Activated CD4-positive, alpha-beta T cell treated with anti-CD3 and anti-CD28 coated beads, Interleukin-2, Interleukin-4, amounts not matched to agents 100 ng/mL and 50 ng/mL, durations not matched to agents 16 hours and 8 hours (primary cell): ENCODE measurements at regions not wholly inside any gene's neighbourhood (a gene's known extent, or its start where the extent isn't known, plus 50 kb on each side); places are given as distances from the start of the nearest gene placed in this dataset.
"Not testable (repeated sequence)": the region's sequence is repeated elsewhere in the genome, so short reads cannot be mapped to it uniquely, and the experiment has no call there.

Experiments
- DNase-seq: peaks from one replicate; pipeline ENCODE4 v3.0.0-alpha.2; 2020; ENCODE audit warnings: low spot score

DNA sequence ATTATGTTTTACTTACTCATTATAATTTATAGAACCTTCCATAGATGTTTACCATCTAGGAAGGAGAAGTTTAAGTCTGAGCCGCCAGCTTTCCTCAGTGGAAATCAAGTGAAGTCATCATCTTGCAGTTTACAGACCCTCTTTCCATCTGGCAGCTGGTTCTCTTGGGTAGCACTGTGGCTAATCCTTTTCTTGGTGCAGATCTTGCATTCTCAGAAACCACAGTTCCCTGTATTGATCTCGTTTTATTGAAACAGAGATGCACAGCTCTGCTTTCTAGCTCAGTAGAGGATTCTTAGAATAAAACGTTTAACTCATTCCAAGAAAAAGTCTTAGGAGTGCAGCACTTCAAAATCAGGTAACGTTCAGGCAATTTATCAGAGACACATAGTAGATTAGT, 1154.7 kb downstream of the FOXD4L5 start:
- DNase-seq: not testable (repeated sequence)

DNA sequence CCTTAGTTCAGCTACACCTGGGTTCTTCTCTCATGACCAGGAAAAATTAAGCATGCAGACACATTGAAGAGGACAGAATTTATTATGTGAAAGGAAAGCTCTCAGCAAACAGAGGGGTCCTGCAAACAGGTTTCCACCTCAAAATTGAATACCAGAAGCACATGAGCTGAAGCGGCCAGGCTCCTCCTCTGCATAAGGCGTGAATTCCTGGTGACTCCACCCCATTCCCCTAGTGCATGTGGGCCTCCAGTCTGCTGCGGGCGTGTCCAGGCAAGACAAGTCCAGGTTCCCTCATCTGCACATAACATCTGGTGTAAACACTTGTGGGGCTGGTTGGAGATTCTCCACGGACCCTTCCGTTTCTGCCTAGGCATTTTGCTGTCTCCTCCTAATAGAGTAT, 1156.4 kb downstream of the FOXD4L5 start:
- no peak for DNase-seq

DNA sequence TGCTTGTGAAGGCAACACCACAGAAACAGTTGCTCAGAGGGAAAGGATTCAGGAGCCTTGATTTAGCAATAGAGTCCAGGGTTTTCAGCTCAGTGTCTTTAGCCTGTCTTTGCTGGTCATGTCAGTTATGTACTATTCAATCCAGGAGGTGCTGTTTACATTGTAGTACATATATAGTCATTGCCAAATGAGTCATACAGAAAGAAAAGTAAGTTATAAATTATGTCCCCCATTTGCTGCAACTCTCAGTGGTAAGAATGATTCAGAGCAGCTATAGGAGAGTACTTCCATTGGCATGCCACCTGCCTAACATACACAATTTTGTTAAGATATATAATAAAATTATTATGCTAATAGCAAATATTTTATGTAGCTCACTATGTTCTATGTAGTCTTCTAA, 1163.4 kb downstream of the FOXD4L5 start:
- DNase-seq: not testable (repeated sequence)

DNA sequence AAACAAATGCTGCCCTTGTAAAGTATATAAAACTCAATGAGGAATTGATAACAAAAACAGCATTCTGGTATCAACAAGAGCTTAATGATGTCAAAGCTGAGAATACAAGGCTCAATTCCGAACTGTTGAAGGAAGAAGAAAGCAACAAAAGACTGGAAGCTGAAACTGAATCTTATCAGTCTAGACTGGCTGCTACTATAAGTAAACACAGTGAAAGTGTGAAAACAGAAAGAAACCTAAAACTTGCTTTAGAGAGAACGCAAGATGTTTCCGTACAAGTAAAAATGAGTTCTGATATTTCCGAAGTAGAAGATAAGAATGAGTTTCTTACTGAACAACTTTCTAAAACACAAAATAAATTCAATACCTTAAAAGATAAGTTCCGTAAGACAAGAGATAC, 1167.7 kb downstream of the FOXD4L5 start:
- DNase-seq: not testable (repeated sequence)

DNA sequence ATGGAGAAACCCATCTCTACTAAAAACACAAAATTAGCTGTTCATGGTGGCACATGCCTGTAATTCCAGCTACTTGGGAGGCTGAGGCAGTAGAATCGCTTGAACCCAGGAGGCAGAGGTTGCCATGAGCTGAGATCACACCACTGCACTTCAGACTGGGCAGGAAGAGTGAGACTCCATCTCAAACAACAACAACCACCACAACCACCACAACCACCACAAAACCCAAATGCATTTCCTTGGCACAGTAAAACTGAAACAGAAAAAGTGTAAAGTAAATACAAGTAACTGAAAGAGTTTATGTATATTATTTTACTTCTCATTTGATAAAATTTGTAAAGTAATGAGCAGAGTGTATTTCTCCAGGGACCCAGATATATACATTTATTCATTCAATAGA, 1177.1 kb downstream of the FOXD4L5 start:
- peak; percentile 5 for DNase-seq

DNA sequence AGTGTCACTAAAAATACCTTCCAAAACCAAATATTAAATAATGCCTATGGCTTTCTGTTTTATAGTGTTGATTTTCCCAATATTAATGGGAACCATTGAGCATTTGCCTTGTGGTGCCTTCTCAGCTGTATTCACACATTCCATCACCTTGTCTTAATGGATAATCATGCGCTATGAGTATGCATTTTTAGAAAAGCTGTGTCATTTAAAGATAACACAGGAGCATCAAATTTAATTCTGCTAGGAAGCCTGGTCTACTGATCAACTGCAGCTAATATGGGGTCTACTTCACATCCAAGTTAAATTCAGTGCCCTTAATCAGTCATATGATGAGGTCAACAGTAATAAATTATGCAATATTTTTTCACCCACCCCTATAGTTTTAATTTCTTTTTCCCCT, 1177.8 kb downstream of the FOXD4L5 start:
- DNase-seq: not testable (repeated sequence)

DNA sequence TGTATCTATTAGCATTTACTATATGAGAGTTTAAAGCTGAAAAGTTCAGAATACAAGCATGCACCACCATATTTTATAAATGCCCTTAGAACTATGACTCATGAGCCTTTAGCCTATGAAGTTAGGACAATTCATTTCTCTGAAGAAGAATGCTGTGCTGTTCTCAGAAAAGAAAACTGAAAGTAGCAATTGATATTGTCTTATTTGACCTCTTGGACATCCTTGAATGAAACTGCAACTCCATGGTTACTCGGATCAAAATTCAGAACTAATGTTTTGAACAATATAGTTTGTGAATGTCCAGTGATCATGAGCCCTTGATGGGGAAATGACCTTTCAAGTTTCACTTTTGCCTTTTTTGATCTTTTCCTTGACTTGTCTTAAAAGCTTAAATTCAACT, 1179.8 kb downstream of the FOXD4L5 start:
- DNase-seq: not testable (repeated sequence)

DNA sequence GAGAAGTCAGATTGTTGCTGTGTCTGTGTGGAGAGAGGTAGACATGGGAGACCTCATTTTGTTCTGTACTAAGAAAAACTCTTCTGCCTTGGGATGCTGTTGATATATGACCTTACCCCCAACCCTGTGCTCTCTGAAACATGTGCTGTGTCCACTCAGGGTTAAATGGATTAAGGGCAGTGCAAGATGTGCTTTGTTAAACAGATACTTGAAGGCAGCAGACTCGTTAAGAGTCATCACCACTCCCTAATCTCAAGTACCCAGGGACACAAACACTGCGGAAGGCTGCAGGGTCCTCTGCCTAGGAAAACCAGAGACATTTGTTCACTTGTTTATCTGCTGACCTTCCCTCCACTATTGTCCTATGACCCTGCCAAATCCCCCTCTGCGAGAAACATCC, 1183.5 kb downstream of the FOXD4L5 start:
- DNase-seq: not testable (repeated sequence)

DNA sequence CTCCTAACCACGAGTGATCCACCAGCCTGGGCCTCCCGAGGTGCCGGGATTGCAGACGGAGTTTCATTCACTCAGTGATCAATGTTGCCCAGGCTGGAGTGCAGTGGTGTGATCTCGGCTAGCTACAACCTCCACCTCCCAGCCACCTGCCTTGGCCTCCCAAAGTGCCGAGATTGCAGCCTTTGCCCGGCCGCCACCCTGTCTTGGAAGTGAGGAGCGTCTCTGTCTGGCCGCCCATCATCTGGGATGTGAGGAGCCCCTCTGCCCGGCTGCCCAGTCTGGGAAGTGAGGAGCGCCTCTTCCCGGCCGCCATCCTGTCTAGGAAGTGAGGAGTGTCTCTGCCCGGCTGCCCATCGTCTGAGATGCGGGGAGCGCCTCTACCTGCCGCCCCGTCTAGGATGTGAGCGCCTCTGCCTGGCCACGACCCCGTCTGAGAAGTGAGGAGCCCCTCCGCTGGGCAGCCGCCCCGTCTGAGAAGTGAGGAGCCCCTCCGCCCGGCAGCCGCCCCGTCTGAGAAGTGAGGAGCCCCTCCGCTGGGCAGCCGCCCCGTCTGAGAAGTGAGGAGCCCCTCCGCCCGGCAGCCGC, 1184.3 kb downstream of the FOXD4L5 start:
- not testable (repeated sequence) for DNase-seq

DNA sequence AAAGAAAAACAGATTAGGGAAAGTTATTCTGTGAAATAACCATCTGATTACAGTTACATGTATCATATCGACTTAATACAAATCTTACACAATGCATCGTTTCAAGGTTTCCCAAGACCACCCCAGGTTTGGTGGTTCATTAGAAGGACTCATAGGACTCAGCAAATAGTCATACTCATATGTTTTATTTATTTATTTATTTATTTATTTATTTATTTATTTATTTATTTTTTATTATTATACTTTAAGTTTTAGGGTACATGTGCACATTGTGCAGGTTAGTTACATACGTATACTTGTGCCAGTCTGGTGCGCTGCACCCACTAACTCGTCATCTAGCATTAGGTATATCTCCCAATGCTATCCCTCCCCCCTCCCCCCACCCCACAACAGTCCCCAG, 1199.0 kb downstream of the FOXD4L5 start:
- not testable (repeated sequence) for DNase-seq

DNA sequence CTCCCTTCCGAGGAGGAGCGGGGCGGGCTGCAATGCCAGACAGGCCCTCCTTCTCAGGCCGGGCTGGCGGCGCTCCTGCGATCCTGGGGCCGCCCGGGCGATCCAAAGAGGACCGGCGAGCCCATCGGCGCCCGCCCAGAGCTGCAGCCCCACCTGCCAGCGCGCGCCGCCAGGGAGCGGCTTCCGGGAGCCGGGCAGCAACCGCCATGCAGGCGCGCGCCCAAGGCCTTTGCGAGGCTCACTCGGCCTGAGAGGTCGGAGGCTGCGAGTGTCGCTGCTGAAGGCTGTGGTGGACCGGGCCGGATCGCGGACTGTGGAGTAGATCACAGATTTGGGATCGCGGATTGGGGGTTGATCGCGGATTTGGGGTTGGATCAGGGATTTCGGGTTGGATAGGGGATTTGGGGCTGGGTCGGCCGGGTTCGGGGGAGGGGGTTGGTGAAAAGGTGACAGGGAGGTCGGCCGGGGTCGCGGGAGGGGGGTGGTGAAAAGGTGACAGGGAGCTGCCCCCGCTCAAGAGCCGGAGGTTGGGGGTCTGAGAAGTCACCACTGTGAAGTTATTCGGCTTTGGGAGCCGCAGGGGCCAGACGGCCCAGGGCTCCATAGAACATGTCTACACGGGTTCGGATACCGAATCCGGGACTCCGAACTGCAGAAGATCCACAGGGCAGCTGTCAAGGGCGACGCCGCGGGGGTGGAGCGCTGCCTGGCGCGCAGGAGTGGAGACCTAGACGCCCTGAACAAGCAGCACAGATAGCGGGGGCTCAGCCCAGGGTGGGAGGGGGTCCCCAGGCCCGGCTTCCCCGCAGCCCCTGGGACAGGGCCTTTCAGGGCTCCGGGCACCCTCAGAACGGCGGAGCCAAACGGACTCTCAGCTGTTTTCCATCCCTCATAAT, 1213.4 kb downstream of the FOXD4L5 start:
- DNase-seq: not testable (repeated sequence)

DNA sequence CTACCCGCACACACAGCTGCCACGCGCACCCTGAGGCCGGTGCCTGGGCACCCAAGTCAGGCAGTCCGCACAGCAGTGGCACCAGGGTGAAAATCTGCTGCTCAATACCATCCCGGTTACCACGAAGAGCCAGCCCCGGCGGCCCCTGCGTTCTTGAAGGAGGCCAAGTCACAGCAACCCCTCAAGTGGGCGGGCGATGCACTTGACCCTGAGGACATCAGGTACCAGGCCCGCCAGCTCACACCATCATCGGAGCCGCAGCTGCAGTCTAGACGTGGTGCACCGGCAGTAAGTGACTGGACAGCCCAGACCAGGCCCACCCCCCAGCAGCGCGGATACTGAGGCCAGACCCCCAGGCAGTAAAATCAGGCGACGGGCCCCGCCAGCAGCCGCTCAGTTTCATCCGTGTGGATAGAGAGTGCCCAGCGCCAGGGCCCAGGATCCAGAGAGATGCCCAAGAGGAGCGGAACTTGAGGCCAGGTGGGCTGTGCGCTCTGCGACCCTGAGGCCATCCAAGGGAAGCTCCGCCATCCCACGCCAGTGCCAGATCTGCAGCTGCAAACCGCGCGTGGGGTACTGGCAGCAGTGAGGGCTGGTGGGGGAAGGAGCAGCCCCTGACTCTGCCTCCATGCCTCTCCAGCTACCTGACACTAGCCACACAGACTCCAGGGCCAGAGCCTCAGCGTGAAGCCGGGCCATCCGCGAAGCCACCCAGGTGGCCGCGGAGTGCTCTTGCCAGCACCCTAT, 1214.2 kb downstream of the FOXD4L5 start:
- not testable (repeated sequence) for DNase-seq

DNA sequence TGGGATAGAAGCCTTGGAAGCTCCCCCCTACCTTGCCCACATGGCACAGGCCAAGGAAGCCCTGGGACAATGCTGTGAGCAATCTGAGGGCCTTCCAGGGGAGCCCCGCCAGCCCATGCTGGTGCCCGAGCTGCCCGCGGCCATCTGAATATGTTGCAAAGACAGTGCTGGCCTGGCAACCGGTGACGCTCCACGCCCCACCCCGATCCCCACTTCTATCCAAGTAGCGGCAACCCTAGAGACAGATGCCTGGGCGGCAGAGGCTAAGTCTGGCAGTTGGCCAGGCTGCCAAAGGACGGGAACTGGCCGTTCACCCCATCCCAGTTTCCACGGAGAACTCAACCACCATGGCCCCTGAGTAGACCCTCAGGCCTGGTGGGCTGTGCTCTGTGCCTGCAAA, 1214.9 kb downstream of the FOXD4L5 start:
- not testable (repeated sequence) for DNase-seq

DNA sequence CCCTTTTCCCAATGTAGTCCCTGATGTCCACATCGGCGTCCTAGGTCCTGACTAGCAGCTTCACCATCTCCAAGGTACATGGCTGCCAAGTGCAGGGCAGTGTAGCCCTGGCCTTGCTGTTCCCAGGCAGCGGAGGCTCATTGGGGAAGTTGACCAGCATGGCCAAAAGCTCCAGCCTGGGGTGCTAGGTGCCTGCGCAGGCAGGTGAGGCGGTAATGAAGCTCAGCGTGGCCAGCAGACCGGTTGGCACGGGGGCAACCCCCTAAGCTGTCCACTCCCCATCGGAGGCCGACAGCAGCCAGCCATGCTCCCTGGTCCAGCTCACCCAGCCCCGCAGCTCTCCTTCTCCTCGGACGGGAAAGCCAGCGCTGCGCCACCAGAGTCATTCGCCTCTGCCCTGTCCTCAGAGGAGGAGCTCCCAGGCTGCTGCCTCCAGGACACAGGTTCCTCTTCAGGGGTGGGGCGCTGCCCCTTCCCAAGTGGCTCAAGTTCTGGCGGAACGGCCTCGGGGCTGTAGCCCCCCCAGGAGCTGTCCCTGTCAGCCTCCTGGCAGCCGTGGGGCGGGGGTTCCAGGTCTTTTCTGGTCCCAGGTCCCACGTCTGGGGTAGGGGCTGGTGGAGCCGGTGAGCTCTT, 1218.2 kb downstream of the FOXD4L5 start:
- no peak for DNase-seq

DNA sequence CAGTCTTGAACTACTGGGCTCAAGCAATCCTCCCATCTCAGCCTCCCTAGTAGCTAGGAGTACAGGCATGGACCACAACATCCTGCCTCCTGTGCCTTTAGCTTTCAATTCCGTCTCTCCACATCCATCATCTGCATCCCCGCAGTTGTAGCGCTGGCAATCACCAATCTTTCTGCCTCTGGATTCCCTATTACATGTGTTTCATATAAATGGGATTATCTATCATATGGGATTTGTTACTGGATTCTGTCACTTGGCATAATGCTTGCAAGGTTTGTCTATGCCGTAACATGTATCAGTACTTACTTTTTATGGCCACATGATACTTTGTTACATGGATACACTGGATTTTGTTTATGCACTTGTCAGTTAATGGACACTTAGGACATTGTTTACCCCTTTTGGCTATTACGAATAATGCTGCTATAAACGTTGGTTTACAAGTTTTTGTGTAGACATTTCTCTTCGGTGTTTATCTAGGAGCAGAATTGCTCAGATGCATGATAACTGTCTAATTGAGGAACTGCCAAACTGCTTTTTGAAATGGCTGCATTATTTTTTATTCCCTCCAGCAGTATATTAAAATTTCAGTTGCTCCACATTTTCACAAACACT, 1223.9 kb downstream of the FOXD4L5 start:
- no peak for DNase-seq

DNA sequence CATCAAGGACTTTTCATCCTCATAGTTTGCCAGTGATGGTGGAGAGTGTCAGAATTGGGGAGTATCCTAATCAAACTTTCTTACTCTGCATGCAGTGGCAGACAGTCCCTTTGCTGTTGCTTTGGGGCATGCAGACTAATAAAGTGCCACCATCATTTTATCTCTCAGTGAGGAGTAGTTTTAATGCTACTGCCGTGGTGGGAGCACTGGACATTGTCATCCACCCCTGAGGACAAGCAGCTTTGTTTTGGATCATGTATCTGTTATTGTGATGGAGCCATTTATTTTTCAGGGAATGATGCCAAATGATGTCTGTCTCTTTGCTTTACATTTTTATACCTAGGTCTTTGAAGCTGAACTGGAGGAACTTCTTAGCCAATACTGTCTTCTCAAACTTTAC, 1226.9 kb downstream of the FOXD4L5 start:
- not testable (repeated sequence) for DNase-seq

DNA sequence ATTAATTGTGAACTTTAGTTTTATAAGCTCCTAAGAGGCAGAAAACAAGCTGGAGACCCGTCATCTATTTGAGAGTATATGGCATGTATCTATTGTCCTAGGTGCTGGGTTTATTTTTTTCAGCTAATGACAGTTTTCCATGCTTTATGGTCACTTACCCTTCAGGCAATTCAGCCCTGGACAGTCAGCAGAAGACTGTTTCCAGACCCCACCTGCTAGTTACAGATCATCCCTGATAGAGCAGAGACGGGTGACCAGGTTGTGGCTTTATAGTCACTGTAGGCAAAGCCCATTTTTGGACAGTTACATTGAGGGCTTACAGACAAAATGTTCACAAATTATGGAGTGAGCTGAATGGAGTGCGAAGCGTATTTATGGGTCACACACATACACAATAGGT, 1227.5 kb downstream of the FOXD4L5 start:
- no peak for DNase-seq

DNA sequence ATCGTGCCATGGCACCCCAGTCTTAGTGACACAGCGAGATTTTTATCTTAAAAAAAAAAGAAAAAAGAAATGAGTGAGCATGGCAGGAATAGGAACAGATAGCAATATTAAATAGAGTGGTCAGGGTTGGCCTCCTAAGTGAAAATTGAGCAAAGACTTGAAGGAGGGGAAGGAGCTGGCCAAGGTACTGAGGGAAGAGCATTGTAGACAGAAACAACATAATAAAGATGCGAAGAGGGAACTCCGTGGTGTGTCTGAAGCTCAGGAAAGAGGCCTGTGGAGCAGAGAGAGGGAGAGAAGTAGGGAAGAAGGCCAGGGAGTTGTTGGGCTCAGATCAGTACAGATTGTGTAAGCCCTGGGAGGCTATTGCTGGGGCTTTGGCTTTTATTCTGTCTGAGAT, 1256.1 kb downstream of the FOXD4L5 start:
- not testable (repeated sequence) for DNase-seq

DNA sequence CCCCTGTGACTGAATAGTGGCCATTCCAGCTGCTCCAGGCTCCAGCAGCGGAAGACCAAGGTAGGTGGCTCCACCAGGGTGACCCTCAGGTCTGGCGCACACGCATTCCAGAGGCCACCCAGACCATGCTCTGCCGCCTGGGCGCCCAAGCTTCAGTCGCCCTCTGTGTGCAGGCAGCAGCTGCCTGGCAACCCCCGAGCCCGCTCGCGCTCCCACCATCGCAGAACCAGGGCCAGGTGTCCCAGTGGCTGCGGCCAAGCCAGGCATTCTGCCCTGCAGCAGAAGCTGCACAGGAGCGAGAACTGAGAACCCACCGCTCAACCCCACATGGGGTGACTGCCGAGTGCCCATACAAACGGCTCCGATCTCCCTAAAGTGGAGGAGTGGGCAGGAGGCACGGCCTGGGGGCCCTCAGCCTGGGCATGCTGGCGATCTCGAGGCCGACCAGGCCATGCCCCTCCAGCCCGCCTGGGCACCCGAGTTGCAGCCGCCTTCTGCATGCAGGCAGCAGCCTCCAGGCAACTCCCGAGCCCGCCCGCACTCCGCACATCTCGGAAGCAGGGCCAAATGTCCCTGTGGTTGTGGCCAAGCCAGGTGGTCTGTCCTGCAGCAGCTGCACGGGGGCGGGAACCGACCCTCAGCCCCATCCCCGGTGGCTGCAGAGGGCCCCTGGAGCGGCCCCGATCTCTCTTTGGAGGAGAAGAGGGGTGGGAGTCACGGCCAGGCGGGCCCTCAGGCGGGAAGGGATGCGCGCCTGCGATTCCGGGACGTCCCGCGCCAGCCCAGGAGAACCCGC, 1264.1 kb downstream of the FOXD4L5 start:
- not testable (repeated sequence) for DNase-seq

DNA sequence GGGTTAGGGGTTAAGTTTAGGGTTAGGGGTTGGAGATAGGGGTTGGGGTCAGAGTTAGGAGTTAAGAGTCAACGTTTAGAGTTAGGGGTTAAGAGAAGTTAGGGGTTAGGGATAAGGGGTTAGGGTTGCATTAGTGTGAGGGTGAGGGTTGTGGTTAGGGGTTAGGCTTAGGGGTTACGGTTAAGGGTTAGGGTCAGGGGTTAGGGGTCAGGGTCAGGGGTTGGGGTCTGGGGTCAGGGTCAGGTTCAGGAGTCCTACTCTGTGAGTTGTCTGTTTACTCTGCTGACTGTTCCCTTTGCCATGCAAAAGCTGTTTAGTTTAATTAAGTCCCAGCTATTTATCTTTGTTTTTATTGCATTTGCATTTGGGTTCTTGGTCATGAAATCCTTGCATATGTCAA, 1267.3 kb downstream of the FOXD4L5 start:
- DNase-seq: not testable (repeated sequence)

DNA sequence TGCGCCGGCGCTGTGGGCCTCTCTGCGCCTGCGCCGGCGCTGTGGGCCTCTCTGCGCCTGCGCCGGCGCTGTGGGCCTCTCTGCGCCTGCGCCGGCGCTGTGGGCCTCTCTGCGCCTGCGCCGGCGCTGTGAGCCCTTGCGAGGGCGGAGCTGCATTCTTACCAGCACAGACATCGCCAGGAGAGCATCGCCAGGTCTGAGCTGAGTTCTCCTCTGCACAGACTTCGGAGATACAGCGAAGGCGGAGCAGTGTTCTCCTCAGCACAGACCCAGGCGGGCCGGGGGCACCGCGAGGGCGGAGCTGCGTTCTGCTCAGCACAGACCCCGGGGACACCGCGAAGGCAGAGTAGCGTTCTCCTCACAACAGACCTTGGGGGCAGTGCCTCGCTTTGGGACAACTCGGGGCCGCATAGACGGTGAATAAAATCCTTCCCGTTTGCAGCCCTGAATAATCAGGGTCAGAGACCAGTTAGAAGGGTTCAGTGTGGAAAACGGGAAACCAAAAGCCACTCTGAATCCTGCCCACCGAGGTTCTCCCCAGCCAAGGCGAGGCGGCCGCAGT, 1268.1 kb downstream of the FOXD4L5 start:
- DNase-seq: not testable (repeated sequence)
